Esophagus squamous epithelium (tissue), 4 donors: ENCODE measurements at regions not wholly inside any gene's neighbourhood (a gene's known extent, or its start where the extent isn't known, plus 50 kb on each side); places are given as distances from the start of the nearest gene placed in this dataset.

Experiments used
- CTCF ChIP-seq, 6 experiments: fragments of 450-650 bp in 4 of 6; fragments of 200-600 bp in 2 of 6; sonication (generic) in 2 of 6; IDR thresholded peaks; one replicate each; pipeline ENCODE4 v1.5.1; 2016 to 2019; ENCODE audit warnings: antibody characterized with exemption in 6 of 6, mild to moderate bottlenecking in 4 of 6, moderate library complexity in 4 of 6
- POLR2A ChIP-seq, 4 donors: fragments of 450-650 bp; IDR thresholded peaks; one replicate each; pipeline ENCODE4 v1.6.1; 2017; ENCODE audit warnings: antibody characterized with exemption in 4 of 4, mild to moderate bottlenecking in 4 of 4, moderate library complexity in 3 of 4

GRCh38 chr7:13240349-13240748, 552.9 kb downstream of the ARL4A start:
- TF ChIP-seq CTCF (IDR thresholded peaks at IDR 0.05) (no peak), POLR2A (IDR thresholded peaks at IDR 0.05) (no peak)
